H1 (cell line): ENCODE measurements at regions not wholly inside any gene's neighbourhood (a gene's known extent, or its start where the extent isn't known, plus 50 kb on each side); places are given as distances from the start of the nearest gene placed in this dataset.

ENCODE experiments used
- ASH2L ChIP-seq: fragments of 200-600, 300-600 bp; sonication (generic); IDR thresholded peaks from one replicate; pipeline ENCODE4 v1.7.1; 2017; ENCODE audit warnings: low read length
- EGR1 ChIP-seq: IDR thresholded peaks from 2 replicates; pipeline ENCODE4 v1.6.1; 2011; ENCODE audit warnings: low read depth, low read length, borderline replicate concordance
- EZH2 ChIP-seq: fragments of 200-600 bp; sonication (generic); IDR thresholded peaks from 2 replicates; pipeline ENCODE4 v1.7.1; 2012; ENCODE audit warnings: low read depth, mild to moderate bottlenecking, moderate library complexity, low read length, inconsistent platforms; ENCODE audit not compliant: severe bottlenecking
- POLR2AphosphoS5 ChIP-seq: IDR thresholded peaks from 2 replicates; pipeline ENCODE4 v1.6.1; 2011; ENCODE audit warnings: low read depth, low read length
- SAP30 ChIP-seq: fragments of 300-600 bp; sonication (generic); IDR thresholded peaks from 2 replicates; pipeline ENCODE4 v1.7.1; 2012; ENCODE audit warnings: low read length, moderate library complexity, mild to moderate bottlenecking, inconsistent platforms; ENCODE audit not compliant: insufficient read depth, insufficient replicate concordance
- TF ChIP-seq, protein P1 (sequence below): IDR thresholded peaks from 2 replicates; pipeline ENCODE4 v1.6.1; 2012; ENCODE audit warnings: inconsistent platforms

DNA sequence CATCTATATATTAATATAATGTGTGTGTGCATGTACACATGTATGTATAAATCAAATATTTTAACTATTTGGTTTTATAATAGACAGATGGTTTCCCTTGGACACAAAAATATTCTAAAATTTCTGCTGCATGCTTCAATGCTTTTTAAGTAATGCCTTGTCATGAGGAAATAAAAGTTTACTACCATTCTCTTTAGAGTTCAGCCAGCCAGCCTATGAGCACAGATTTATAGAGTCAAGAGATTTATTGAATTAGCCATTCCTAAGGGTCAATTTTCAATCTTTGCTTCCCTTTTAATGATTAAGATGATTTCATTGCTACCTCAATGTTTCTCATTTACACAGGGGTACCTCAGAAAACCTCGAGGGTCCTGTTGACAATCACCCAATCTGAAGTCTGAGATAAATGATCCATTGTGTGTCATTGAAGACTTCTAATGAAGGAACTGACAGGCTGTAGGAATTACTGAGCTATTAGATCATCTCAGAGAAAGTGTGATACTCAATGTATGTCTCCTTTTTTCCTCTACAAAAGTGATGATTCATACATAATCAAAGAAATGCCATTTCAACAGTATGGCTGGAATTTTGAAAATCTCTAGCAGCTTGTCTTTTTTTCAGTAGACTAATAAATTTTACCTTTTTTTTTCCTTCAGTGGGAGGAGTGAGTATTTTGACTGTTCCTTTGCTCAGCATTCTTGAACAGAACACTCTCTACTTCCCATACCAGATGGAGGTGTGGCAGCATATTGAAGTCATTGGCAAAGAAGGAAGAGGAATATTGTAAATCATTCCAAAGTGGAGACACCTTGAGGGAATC lies 222.6 kb upstream of the PCDH18 start (continued):
- TF ChIP-seq SAP30, result no peak
- TF ChIP-seq EZH2, result no peak
- TF ChIP-seq EGR1, result no peak
- TF ChIP-seq, protein P1, sequence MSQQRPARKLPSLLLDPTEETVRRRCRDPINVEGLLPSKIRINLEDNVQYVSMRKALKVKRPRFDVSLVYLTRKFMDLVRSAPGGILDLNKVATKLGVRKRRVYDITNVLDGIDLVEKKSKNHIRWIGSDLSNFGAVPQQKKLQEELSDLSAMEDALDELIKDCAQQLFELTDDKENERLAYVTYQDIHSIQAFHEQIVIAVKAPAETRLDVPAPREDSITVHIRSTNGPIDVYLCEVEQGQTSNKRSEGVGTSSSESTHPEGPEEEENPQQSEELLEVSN, result no peak
- no peak for TF ChIP-seq POLR2AphosphoS5
- no peak for TF ChIP-seq ASH2L
